MCF 10A (cell line): ENCODE measurements at regions not wholly inside any gene's neighbourhood (a gene's known extent, or its start where the extent isn't known, plus 50 kb on each side); places are given as distances from the start of the nearest gene placed in this dataset.
A peak's percentile ranks its signal among the peaks of the same experiment; 100 is the strongest.
"Not testable (repeated sequence)": the region's sequence is repeated elsewhere in the genome, so short reads cannot be mapped to it uniquely, and the experiment has no call there.

ENCODE experiments used
- BruUV-seq: library from RNA; stranded (reverse); fragments of 400-500 nt; replicated peaks from 2 replicates; lab custom pipeline; 2021; lab: Mats Ljungman, UMichigan
- CTCF ChIA-PET: fragments of 300-600 bp; sonication (Branson Sonifier 250); formaldehyde crosslinking; extraction: SDS; loops from one replicate; lab custom pipeline; 2021; ENCODE audit warnings: antibody characterized with exemption, inconsistent platforms; lab: Yijun Ruan, JAX
- POLR2A ChIA-PET: fragments of 300-600, 350-650 bp; sonication (Branson Sonifier 250); formaldehyde crosslinking; extraction: SDS; loops from one replicate; lab custom pipeline; 2020; ENCODE audit warnings: antibody characterized with exemption, inconsistent platforms; lab: Yijun Ruan, JAX
- DNase-seq: peaks from one replicate; pipeline ENCODE4 v3.0.0-alpha.2; 2018; ENCODE audit not compliant: unreplicated experiment
- H3K27ac Mint-ChIP-seq: one replicate; pipeline ENCODE4 v1.8.0; 2022; ENCODE audit warnings: mild to moderate bottlenecking, low read depth, mixed read lengths; ENCODE audit not compliant: unreplicated experiment
- H3K27me3 Mint-ChIP-seq: one replicate; pipeline ENCODE4 v1.8.0; 2022; ENCODE audit warnings: mixed read lengths; ENCODE audit not compliant: insufficient read depth, unreplicated experiment
- H3K36me3 Mint-ChIP-seq: one replicate; pipeline ENCODE4 v1.8.0; 2022; ENCODE audit warnings: mild to moderate bottlenecking, moderate library complexity, mixed read lengths; ENCODE audit not compliant: insufficient read depth, unreplicated experiment
- H3K4me1 Mint-ChIP-seq: one replicate; pipeline ENCODE4 v1.8.0; 2022; ENCODE audit warnings: mixed read lengths; ENCODE audit not compliant: insufficient read depth, unreplicated experiment
- H3K4me3 Mint-ChIP-seq: one replicate; pipeline ENCODE4 v1.8.0; 2022; ENCODE audit warnings: mild to moderate bottlenecking, moderate library complexity, mixed read lengths; ENCODE audit not compliant: unreplicated experiment
- H3K9me3 Mint-ChIP-seq: one replicate; pipeline ENCODE4 v1.8.0; 2022; ENCODE audit warnings: mixed read lengths; ENCODE audit not compliant: unreplicated experiment
- CTCF ChIP-seq: fragments of 200-600 bp; IDR thresholded peaks from one replicate; pipeline ENCODE4 v1.8.0; 2022; ENCODE audit warnings: antibody characterized with exemption, mild to moderate bottlenecking; ENCODE audit not compliant: unreplicated experiment
- intact Hi-C: fragments of 100-400 bp; cut with micrococcal nuclease; formaldehyde crosslinking; loops from 2 replicates; pipeline ENCODE4 v1.14.1; 2022

DNA sequence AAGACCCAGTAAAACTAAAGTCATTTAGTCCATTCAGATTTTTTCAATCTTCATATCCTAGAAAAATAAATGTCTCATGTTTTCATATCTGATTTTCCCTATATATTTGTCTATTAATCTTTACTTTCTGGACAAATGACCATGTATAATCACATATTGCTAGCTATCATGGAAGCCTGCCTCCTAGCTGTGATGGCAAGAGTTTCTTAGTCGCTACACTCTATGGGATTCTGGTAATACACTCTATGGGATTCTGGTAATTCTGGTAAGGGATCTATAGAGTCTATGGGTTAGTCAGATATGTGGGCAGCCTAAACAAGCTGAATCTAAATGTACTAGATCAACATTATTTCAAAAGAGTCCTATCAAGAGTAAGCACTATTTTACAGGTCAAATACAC, 198.7 kb upstream of the LHX8 start:
- no peak for TF ChIP-seq CTCF
- no peaks in the 10 kb centered on the region for H3K9me3 Mint-ChIP-seq
- CTCF ChIA-PET, result interaction anchor here (0.5 kb wide), 1 partner anchor 69 kb away, joined by 3 read pairs; no protein-coding TSS in a partner anchor
- peaks cover 6% of the 10 kb centered on the region for H3K4me1 Mint-ChIP-seq
- no peaks in the 10 kb centered on the region for H3K36me3 Mint-ChIP-seq
- intact Hi-C loops, result no loop called here
- no peak overlapping the region for H3K27ac Mint-ChIP-seq
- POLR2A ChIA-PET, result no interaction called here
- BruUV-seq, result no TSS peak
- no peak for DNase-seq
- H3K27me3 Mint-ChIP-seq, result no peaks in the 10 kb centered on the region
- no peak overlapping the region for H3K4me3 Mint-ChIP-seq

DNA sequence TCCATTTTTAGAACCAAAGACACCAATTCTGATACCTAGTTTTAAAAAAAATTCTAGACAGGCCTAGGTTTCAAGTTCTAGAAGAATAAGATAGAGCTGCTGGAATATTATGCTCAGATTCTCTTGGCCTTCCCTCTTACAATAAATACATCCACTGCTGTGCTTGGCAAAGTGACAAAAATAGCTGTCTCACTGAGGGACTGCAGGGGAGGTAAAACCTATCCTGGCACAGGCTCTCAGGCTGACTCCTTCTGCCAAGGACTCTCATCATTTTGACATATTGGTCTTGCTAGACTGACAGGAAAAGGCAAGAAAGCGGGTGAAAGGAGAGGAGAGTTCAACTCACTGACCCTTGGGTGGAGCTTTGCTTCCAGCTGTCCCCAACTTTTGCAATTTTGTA, 197.0 kb upstream of the LHX8 start:
- ChIA-PET POLR2A (no interaction called here), CTCF (interaction anchor here (0.6 to 0.7 kb wide), 4 partner anchors 201 to 1129 kb away, joined by 3 to 4 read pairs (median 3); no protein-coding TSS in a partner anchor)
- peaks cover 6% of the 10 kb centered on the region for H3K4me1 Mint-ChIP-seq
- TF ChIP-seq CTCF, result no peak
- H3K36me3 Mint-ChIP-seq, result no peaks in the 10 kb centered on the region
- H3K9me3 Mint-ChIP-seq, result no peaks in the 10 kb centered on the region
- DNase-seq, result peak; percentile 61
- intact Hi-C loops, result no loop called here
- H3K27ac Mint-ChIP-seq, result no peak overlapping the region
- no peak overlapping the region for H3K4me3 Mint-ChIP-seq
- BruUV-seq, result no TSS peak
- no peaks in the 10 kb centered on the region for H3K27me3 Mint-ChIP-seq

DNA sequence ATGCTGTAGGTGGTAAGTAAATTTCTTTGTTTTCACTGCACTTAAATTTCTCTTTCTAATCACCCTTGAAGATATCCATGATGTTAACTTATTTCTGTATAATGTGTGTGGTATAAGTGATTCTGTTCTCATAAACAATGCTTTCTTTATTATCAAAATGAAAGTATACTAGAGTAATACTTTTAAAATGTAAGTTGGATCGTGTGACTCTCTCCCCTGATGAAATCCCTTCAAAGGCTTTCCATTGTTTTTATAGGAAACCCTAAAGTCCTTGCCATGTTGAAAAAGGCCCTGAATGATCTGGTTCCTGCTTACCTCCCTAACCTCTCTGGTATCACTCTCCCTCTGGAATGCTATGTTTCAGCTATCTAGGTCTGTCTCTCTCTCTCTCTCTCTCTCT, 191.1 kb upstream of the LHX8 start:
- POLR2A ChIA-PET, result interaction anchor here (0.6 kb wide), 1 partner anchor 256 kb away, joined by 3 read pairs; no protein-coding TSS in a partner anchor
- no peak for DNase-seq
- intact Hi-C loops, result no loop called here
- Mint-ChIP-seq H3K4me1 (no peaks in the 10 kb centered on the region), H3K27ac (no peak overlapping the region), H3K36me3 (no peaks in the 10 kb centered on the region), H3K27me3 (no peaks in the 10 kb centered on the region), H3K4me3 (no peak overlapping the region), H3K9me3 (peaks cover 8% of the 10 kb centered on the region)
- TF ChIP-seq CTCF, result no peak
- BruUV-seq, result no TSS peak
- CTCF ChIA-PET, result no interaction called here

GRCh38 chr1:74946388-74946787, 187.8 kb upstream of the LHX8 start:
- Mint-ChIP-seq H3K36me3 (no peaks in the 10 kb centered on the region), H3K4me3 (no peak overlapping the region), H3K4me1 (no peaks in the 10 kb centered on the region), H3K27me3 (no peaks in the 10 kb centered on the region), H3K9me3 (peaks cover 8% of the 10 kb centered on the region), H3K27ac (no peak overlapping the region)
- ChIA-PET POLR2A (no interaction called here), CTCF (no interaction called here)
- DNase-seq, result no peak
- no TSS peak for BruUV-seq
- no peak for TF ChIP-seq CTCF
- intact Hi-C loops, result no loop called here

DNA sequence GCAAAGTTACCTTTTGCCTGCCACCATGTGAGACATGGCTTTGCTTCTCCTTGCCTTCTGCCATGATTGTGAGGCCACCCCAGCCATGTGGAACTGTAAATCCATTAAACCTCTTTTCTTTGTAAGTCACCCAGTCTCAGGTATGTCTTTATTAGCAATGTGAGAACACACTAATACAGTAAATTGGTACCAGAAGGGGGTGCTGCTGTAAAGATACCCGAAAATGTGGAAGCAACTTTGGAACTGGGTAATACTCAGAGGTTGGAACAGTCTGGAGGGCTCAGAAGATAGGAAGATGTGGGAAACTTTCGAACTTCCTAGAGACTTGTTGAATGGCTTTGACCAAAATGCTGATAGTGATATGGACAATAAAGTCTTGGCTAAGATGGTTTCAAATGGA, 184.8 kb upstream of the LHX8 start:
- H3K4me3 Mint-ChIP-seq, H3K9me3 Mint-ChIP-seq, H3K27me3 Mint-ChIP-seq, DNase-seq, POLR2A ChIA-PET, H3K27ac Mint-ChIP-seq, BruUV-seq, CTCF ChIA-PET, intact Hi-C loops, H3K4me1 Mint-ChIP-seq, H3K36me3 Mint-ChIP-seq: not testable (repeated sequence)

DNA sequence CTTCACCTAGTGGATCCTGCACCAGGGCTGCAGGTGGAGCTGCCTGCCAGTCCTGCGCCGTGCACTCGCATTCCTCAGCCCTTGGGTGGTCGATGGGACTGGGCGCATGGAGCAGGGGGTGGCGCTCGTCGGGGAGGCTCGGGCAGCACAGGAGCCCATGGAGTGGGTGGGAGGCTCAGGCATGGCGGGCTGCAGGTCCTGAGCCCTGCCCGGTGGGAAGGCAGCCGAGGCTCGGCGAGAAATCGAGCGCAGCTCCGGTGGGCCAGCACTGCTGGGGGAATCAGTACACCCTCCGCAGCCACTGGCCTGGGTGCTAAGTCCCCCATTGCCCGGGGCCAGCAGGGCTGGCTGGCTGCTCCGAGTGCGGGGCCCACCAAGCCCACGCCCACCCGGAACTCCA, 182.2 kb upstream of the LHX8 start:
- POLR2A ChIA-PET, H3K9me3 Mint-ChIP-seq, H3K27ac Mint-ChIP-seq, H3K36me3 Mint-ChIP-seq, CTCF ChIA-PET, DNase-seq, H3K27me3 Mint-ChIP-seq, H3K4me1 Mint-ChIP-seq, BruUV-seq, H3K4me3 Mint-ChIP-seq, intact Hi-C loops: not testable (repeated sequence)
